Adrenal gland (tissue), 9 donors: ENCODE measurements at regions not wholly inside any gene's neighbourhood (a gene's known extent, or its start where the extent isn't known, plus 50 kb on each side); places are given as distances from the start of the nearest gene placed in this dataset.

Source experiments
- DNase-seq, 7 donors: peaks; one replicate each; pipeline ENCODE4 v3.0.0-alpha.2; 2019 to 2020
- H3K27ac ChIP-seq, 5 donors: fragments of 200-600 bp; sonication (generic) in 4 of 5; 1 replicate in 3 of 5; 2 replicates in 2 of 5; pipeline versions ENCODE4 v1.5.1 to v1.8.0; 2016 to 2020; ENCODE audit warnings: mild to moderate bottlenecking in 1 of 5
- H3K27me3 ChIP-seq: fragments of 200-600 bp; 2 replicates; pipeline ENCODE4 v1.8.0; 2021
- H3K36me3 ChIP-seq, 2 donors: fragments of 200-600 bp; replicated peaks in 1 of 2; 1 replicate in 1 of 2; 2 replicates in 1 of 2; pipeline versions ENCODE4 v1.5.1 to v1.8.0; 2018 to 2022
- H3K4me1 ChIP-seq, 2 donors: fragments of 200-600 bp; replicated peaks in 1 of 2; 1 replicate in 1 of 2; 2 replicates in 1 of 2; pipeline versions ENCODE4 v1.5.1 to v1.8.0; 2018 to 2021
- H3K4me3 ChIP-seq, 4 donors: fragments of 200-600 bp; sonication (generic) in 3 of 4; one replicate each; pipeline ENCODE4 v1.5.1; 2016 to 2018
- H3K9me3 ChIP-seq, 3 donors: fragments of 200-600 bp; sonication (generic) in 1 of 3; replicated peaks in 1 of 3; 1 replicate in 2 of 3; 2 replicates in 1 of 3; pipeline versions ENCODE4 v1.5.1 to v1.8.0; 2016 to 2021
- CTCF ChIP-seq, 6 experiments: fragments of 450-650 bp in 4 of 6; fragments of 200-600 bp in 2 of 6; sonication (generic) in 1 of 6; IDR thresholded peaks; 1 replicate in 5 of 6; 2 replicates in 1 of 6; pipeline versions ENCODE4 v1.5.1 to v1.8.0; 2016 to 2021; ENCODE audit warnings: antibody characterized with exemption in 6 of 6, mild to moderate bottlenecking in 2 of 6, moderate library complexity in 1 of 6
- POLR2A ChIP-seq, 2 donors: fragments of 450-650 bp; IDR thresholded peaks; one replicate each; pipeline ENCODE4 v1.6.1; 2017; ENCODE audit warnings: antibody characterized with exemption in 2 of 2, mild to moderate bottlenecking in 2 of 2, moderate library complexity in 1 of 2
- WGBS, 4 donors: extraction: QIAGEN DNeasy Blood & Tissue Kit in 2 of 4; methylation state at CpG; one replicate each; pipeline versions ENCODE4 v1.1.5 to v1.1.7; 2013 to 2017; 5-methylcytosine and 5-hydroxymethylcytosine counted together
- intact Hi-C, 2 donors: fragments of 100-400 bp; cut with DNase I; formaldehyde crosslinking; loops; one replicate each; pipeline versions ENCODE4 v1.14.1 to v1.15.0; 2022 to 2023
- donor health status: healthy with polysubstance abuse.
- donor health status: Bipolar disorder and iron deficiency.
- donor health status: DM: yes; HTN: yes; CAD: no.
- donor health status: DM: no; HTN: no; CAD: no.
- donor health status: DM: no; HTN: no; CAD: no.

- no peak for TF ChIP-seq POLR2A (IDR thresholded peaks at IDR 0.05)
- no peak for TF ChIP-seq CTCF (IDR thresholded peaks at IDR 0.05)
- intact Hi-C loops, result no loop called here
- Histone ChIP-seq H3K27me3 (peaks cover 4% of the 10 kb centered on the region), H3K4me1 (peaks cover 0 to 7% of the 10 kb centered on the region in 2 donors), H3K4me3 (no peak overlapping the region), H3K9me3 (no peaks in the 10 kb centered on the region), H3K27ac (no peak overlapping the region), H3K36me3 (no peaks in the 10 kb centered on the region)
- DNase-seq, result no peak
- WGBS, 4 donors, result 42 to 71% (median 53%) methylated on average over 1 of the region's 1 CpG
Observed at GRCh38 chr1:212544110-212544509, 64.5 kb upstream of the ATF3 start.

- Histone ChIP-seq H3K4me1 (peaks cover 0 to 7% of the 10 kb centered on the region in 2 donors), H3K4me3 (no peak overlapping the region), H3K27ac (peak overlapping the region in 1 of 5 donors; percentile 58), H3K27me3 (peaks cover 4% of the 10 kb centered on the region), H3K9me3 (no peaks in the 10 kb centered on the region), H3K36me3 (no peaks in the 10 kb centered on the region)
- intact Hi-C loops, result no loop called here
- TF ChIP-seq CTCF (IDR thresholded peaks at IDR 0.05) (no peak), POLR2A (IDR thresholded peaks at IDR 0.05) (no peak)
- 65 to 73% (median 71%) methylated on average over 5 of the region's 5 CpGs for WGBS, 4 donors
- peak in 2 of 7 donors; percentile 34 to 50 for DNase-seq
Observed at GRCh38 chr1:212545941-212546635, 62.5 kb upstream of the ATF3 start.

- Histone ChIP-seq H3K9me3 (no peaks in the 10 kb centered on the region), H3K36me3 (no peaks in the 10 kb centered on the region), H3K27me3 (no peaks in the 10 kb centered on the region), H3K27ac (no peak overlapping the region), H3K4me1 (peaks cover 0 to 7% of the 10 kb centered on the region in 2 donors), H3K4me3 (no peak overlapping the region)
- intact Hi-C loops, result loop anchor here in 1 of 2 donors (5.0 kb wide), 1 partner anchor 72 kb away; no protein-coding TSS in a partner anchor
- DNase-seq, result no peak
- TF ChIP-seq CTCF (IDR thresholded peaks at IDR 0.05) (no peak), POLR2A (IDR thresholded peaks at IDR 0.05) (no peak)
- WGBS, 4 donors, result 66 to 71% (median 68%) methylated on average over 4 of the region's 4 CpGs
Observed at GRCh38 chr1:212549503-212550017, 59.0 kb upstream of the ATF3 start.

GRCh38 chr1:212551929-212552328 lies 56.6 kb upstream of the ATF3 start:
- no peak for TF ChIP-seq POLR2A (IDR thresholded peaks at IDR 0.05)
- no peak for TF ChIP-seq CTCF (IDR thresholded peaks at IDR 0.05)
- no peak for DNase-seq
- Histone ChIP-seq H3K4me1 (no peaks in the 10 kb centered on the region), H3K9me3 (no peaks in the 10 kb centered on the region), H3K27ac (no peak overlapping the region), H3K36me3 (no peaks in the 10 kb centered on the region), H3K27me3 (no peaks in the 10 kb centered on the region), H3K4me3 (no peak overlapping the region)
- intact Hi-C loops, result loop anchor here in 1 of 2 donors (5.0 kb wide), 1 partner anchor 75 kb away; no protein-coding TSS in a partner anchor
- WGBS, 4 donors, result 74 to 85% (median 77%) methylated on average over 4 of the region's 4 CpGs
